DMS 273 (cell line): ENCODE measurements at regions not wholly inside any gene's neighbourhood (a gene's known extent, or its start where the extent isn't known, plus 50 kb on each side); places are given as distances from the start of the nearest gene placed in this dataset.
"Not testable (repeated sequence)": the region's sequence is repeated elsewhere in the genome, so short reads cannot be mapped to it uniquely, and the experiment has no call there.

ENCODE experiments used
- DNase-seq: peaks from one replicate; lab custom pipeline; 2025; ENCODE audit not compliant: unreplicated experiment; lab: John Stamatoyannopoulos, UW

GRCh38 chr1:112855152-112855828 is 100.7 kb downstream of the SLC16A1 start:
- no peak for DNase-seq

GRCh38 chr1:112854368-112854984 is 101.5 kb downstream of the SLC16A1 start:
- not testable (repeated sequence) for DNase-seq

- not testable (repeated sequence) for DNase-seq
Measured at GRCh38 chr1:112853915-112854314, 102.1 kb downstream of the SLC16A1 start.

- DNase-seq: no peak
Measured at GRCh38 chr1:112852934-112853333, 103.1 kb downstream of the SLC16A1 start.

- no peak for DNase-seq
Measured at GRCh38 chr1:112852276-112852675, 103.7 kb downstream of the SLC16A1 start.

GRCh38 chr1:112850034-112850757 is 105.8 kb downstream of the SLC16A1 start:
- DNase-seq: peak; percentile 73

- DNase-seq: peak; percentile 85
Measured at GRCh38 chr1:112849425-112850033, 106.5 kb downstream of the SLC16A1 start.

- DNase-seq: no peak
Measured at GRCh38 chr1:112841825-112842224, 114.2 kb downstream of the SLC16A1 start.

GRCh38 chr1:112840631-112841624 is 115.1 kb downstream of the SLC16A1 start:
- no peak for DNase-seq

- no peak for DNase-seq
Measured at GRCh38 chr1:112836642-112837041, 119.4 kb downstream of the SLC16A1 start.

GRCh38 chr1:112833806-112834205 is 118.7 kb upstream of the PPM1J start:
- no peak for DNase-seq

- not testable (repeated sequence) for DNase-seq
Measured at GRCh38 chr1:112832259-112832658, 117.1 kb upstream of the PPM1J start.

- not testable (repeated sequence) for DNase-seq
Measured at GRCh38 chr1:112829691-112830090, 114.6 kb upstream of the PPM1J start.

GRCh38 chr1:112828716-112829115 is 113.6 kb upstream of the PPM1J start:
- DNase-seq: no peak

GRCh38 chr1:112827391-112827790 is 112.3 kb upstream of the PPM1J start:
- not testable (repeated sequence) for DNase-seq

- DNase-seq: no peak
Measured at GRCh38 chr1:112826217-112826944, 111.2 kb upstream of the PPM1J start.

GRCh38 chr1:112825563-112826216 is 110.6 kb upstream of the PPM1J start:
- not testable (repeated sequence) for DNase-seq

- not testable (repeated sequence) for DNase-seq
Measured at GRCh38 chr1:112825075-112825474, 109.9 kb upstream of the PPM1J start.
